NCI-H748 (cell line): ENCODE measurements at regions not wholly inside any gene's neighbourhood (a gene's known extent, or its start where the extent isn't known, plus 50 kb on each side); places are given as distances from the start of the nearest gene placed in this dataset.
"Not testable (repeated sequence)": the region's sequence is repeated elsewhere in the genome, so short reads cannot be mapped to it uniquely, and the experiment has no call there.

Experiments used
- DNase-seq: peaks from one replicate; lab custom pipeline; 2025; ENCODE audit not compliant: unreplicated experiment; lab: John Stamatoyannopoulos, UW

DNA sequence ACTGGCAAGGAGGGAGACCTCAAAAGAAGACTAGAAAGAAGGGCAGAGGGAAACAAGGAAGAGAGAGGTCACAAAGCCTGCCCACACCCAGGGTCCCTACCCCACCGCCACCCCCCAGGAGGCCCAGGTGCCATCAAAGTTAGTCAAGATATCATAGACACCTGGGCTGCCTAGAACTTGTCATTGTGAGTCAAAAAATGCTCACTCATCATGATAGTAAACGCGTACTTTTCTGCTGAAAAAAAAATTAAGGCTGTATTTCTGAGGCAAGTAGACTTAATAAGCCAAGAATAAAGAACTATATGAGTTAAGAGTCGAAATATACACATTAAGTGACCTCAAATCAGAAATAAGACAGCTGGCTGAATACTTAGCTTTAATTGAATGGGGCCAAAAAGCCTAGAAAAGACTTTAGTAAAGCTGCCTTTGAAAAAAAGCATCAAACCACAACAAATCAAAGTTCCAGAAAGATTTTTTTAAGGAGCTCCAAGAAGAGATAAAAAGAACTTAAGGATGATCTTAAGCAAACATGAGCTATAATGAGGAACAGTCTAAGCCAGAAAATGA, 415.5 kb upstream of the PPP2R3A start:
- no peak for DNase-seq

DNA sequence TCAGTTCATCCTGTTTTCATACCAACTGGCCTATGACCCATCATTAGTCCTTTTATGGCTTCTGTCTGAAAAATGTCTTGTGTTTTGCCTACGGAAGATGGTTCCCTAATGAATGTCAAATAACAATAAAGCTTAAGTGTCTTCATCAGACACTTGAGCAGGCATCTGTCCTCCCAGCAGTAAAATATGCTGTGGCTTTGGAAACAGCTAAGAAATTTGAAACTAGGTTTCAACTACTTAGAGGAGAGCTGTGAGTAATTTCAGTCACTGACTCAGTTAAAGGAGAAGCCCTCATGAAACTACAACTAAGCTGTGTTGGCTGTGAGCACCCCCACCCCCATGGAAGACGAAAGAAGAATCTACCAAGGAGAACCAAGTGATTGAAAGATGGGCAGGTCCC, 409.4 kb upstream of the PPP2R3A start:
- DNase-seq: no peak

DNA sequence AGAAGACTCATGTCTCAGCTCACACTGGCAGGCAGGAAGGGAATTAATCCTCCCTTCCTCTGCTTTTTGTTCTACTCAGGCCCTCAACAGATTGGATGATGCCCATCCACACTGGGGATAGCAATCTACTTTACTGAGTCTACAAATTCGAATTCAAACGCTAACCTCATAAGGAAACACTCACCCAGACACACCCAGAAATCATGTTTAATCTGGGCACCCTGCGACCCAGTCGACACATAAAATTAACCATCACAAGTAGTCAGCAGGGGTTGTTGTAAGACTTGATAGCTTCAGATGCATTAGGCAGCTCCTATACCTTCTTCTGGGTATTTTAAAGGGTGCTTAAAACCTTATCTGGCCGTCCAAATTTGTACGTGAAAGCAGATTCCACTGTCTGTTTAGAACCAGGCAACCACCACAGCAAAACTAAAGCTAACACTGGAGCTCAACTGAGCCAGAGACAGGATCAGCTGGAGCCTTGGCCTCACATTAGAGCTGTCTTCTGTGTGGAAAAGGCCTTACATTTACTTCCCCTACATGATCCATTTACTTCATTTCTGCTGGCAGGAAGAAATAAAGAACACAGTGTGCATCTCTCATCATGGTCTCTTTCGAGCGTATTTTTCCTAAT, 407.3 kb upstream of the PPP2R3A start:
- no peak for DNase-seq

DNA sequence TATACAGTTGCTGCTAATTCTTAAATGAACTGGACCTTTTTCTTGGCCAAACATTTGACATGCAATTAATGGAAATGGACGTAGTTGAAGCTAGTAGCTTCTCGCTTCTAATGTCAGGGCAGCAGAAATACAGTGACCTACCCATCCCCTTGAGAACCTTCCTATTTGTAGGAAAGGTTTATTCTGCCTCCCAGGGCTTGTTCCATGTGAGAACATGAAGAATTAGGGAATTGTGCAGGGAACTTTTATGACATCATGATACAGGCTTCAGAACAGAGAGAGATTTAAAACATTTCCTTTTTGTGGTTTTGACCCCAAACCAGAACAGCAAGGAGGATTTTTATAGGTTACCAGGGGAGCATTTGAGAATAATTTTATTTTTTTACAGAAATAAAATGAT, 406.6 kb upstream of the PPP2R3A start:
- DNase-seq: no peak

DNA sequence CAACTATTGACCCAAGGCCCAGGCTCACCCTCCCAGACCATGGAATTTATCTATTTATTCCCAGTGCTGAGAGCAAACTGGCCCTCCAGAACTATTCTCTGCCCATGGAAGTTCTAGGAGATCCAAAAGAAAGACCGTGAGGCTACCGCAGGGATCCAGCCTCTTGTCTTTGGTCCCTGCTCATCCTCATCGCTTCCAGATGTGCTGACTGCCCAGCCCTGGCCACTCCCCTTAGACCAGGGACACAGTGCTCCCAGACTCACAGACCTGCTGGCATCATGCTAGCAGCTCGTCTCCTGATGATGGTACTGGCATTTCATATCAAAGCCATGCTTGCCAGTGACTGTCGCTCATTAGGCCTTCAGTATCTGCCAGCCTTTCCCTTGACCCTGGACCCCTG, 405.7 kb upstream of the PPP2R3A start:
- no peak for DNase-seq

DNA sequence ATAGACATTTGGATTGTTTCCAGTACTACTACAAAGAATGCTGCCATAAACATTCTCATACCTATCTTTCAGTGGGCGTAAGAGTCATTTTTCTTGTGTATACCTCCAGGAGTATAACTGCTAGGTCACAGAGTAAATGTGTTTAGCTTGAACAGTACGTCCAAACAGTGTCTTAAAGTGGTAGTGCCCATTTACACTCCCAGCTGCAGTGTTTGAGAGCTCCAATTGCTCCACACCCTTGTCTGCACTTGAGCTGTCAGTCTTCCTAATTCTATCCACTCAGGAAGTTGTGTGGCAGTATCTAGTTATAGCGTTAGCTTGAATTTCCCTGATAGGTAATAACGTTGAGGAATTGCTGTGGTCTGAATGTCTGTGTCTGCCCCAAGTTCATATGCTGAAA, 404.7 kb upstream of the PPP2R3A start:
- no peak for DNase-seq

DNA sequence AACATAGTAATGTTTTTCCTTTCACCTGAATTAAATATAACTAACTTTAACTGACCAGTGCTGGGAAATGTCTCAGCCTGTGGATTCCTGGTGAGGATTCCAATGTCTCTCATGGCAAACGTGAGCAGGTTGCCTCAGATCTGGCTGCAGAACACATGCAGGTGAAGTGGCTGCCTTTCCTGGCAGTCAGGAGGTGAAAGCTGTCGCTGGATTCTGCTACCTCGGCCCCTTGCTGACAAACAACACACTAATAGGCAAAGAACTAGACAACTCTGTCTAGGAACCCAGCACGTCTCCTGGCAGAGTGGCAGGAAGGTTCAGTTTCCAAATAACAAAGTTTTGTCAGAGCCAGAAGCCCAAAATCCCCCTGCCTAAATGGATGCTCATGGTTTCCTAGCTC, 400.8 kb upstream of the PPP2R3A start:
- DNase-seq: no peak

DNA sequence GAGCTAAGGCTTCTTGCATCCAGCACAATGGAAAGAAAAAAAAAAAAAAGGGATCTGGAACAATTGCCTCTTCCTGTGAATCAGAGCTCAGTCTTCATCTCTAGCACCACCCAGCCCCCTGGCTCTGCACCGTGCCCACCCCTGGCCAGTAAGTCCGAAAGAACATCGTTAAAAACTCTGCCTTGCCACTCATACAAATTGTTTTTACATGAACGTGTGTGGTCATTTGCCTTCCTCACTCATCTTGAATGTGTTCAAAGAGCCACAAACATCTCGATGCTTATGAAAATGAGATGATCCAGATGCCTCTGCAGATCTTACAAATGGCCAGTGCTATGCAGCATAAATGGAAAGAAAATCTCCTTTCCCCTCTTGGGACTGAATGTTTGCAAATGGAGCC, 400.0 kb upstream of the PPP2R3A start:
- DNase-seq: no peak

DNA sequence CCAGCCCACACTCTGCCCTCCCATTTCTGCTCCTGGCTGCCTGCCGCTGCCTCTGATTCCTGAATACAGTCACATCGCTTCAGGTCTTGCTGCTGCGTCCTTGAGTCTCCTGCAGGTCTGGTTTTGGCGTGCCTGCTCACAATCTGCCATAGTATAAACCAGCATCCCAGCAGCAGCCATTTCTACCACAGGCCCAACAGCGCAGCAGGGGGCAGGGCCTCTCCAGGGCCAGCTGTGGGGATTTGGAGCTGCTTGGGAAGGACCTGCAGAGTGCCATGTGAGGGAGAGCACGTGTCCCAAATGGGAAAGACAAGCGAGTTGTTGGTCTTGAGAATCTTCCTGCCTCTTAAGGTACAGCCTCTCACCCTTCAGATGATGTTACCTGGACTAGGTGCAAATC, 398.3 kb upstream of the PPP2R3A start:
- no peak for DNase-seq

DNA sequence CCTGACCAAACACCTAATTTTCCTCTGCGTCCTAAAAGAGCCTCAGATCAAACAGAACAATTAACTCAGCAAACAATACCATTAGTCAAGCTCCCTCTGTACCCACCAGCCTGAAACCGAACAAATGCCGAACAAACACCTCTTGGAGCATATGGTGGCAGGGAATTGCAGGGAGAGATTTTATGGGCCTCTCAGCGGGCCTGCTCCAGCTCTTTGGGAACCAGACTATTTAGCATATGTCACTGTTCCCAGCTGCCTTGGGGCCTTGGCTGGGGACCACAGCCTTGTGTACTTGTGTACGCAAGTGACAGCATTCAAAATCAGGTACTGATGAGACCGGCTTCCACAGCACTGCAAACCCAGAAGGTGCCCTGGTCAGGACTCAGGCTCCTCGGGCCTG, 388.8 kb upstream of the PPP2R3A start:
- DNase-seq: peak; percentile 92

DNA sequence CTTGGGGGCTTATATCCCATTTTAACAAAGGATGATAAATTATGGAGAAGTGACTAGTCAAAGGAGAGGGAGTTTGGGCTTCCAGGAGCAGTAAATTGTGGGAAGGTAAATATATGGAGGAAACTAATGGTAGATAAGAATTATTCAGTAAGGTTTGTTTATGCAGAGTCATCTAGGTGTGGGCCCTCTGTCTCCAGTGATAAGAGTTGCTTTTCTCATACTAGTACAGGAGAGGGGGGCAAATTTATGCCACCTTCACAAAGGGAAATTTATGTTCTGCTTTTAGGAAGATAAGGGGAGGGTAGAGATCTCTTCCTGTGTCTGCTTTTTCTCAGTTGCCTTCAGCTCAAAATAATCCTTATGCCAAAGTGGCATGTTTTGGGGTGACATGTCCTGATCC, 383.7 kb upstream of the PPP2R3A start:
- no peak for DNase-seq

DNA sequence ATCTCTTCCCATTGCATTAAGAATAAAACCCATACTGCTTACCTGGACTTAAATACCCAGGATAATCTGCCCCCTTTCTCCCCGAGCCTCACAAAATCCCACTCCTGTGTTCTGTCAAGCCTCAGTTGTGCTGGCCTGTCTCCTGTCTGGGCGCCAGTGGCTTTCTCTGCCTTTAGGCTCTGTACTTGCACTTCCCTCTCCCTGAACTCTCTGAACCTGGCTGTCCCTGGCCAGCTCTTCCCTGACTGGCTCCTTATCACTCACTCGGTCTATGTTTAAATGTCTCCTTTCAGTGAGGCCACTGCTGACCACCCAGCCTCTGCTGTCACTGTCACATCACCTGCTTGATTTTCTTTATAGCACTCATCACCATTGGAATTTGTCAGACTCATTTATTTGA, 382.7 kb upstream of the PPP2R3A start:
- no peak for DNase-seq

DNA sequence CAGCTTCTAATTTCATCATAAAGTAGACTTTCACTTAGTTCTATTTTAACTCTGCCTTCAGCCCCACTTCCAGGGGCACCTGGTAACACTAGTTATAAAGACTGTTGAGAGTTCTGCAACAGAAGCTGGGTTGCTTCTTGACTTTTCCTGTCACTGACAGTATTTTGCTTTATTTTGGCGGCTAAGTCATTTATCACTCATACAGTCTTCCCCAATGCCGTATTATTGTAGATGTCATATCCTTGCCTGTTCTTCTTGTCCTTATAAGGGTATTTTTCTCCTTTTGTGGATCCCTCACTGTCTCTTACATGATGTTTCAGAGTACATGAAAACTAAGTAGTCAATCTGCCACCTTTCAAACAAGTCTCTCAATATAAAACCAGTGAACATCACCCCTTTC, 369.0 kb upstream of the PPP2R3A start:
- DNase-seq: no peak

DNA sequence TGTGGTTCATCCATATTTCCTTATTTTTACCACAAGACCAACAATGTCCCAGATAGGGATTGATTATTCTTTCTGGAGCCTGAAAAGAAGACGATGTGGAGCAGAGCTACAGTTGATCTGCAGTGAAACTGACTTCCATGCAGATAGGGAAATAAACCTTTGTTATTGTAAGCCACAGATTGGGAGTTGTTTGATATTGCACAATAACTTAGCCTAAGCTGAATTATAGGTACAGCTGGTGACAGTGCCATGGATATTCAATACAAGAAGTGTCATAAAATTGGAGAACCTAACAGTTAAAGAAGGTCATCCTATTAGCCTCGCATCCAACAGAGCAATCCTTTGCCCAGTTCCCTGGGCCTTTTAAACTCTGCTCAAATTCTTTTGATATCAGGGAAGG, 367.7 kb upstream of the PPP2R3A start:
- DNase-seq: no peak

DNA sequence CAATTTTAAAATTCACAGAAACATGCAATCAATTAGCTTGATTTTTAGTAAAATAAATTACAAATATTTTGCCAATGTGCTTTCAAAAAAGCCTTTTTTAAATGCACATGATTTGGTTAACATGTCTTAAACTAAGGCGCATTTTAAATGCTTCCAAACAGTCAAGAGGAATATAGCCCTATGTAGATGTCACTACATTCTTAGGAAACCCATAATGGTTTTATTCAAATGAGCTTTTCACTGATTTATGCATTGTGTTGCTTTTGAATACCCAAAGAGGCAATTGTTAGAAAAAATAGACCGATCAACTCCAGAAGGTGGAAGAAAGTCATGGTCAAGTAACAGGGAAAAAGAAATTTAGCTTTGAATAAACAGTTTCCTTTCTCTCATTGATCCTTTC, 366.9 kb upstream of the PPP2R3A start:
- no peak for DNase-seq

DNA sequence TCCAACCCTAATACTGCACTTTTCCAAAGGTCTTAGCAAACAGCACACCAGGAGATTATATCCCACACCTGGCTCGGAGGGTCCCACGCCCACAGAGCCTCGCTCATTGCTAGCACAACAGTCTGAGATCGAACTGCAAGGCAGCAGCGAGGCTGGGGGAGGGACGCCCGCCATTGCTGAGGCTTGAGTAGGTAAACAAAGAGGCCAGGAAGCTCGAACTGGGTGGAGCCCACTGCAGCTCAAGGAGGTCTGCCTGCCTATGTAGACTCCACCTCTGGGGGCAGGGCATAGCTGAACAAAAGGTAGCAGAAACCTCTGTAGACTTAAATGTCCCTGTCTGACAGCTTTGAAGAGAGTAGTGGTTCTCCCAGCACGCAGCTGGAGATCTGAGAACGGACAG, 361.0 kb upstream of the PPP2R3A start:
- DNase-seq: not testable (repeated sequence)

DNA sequence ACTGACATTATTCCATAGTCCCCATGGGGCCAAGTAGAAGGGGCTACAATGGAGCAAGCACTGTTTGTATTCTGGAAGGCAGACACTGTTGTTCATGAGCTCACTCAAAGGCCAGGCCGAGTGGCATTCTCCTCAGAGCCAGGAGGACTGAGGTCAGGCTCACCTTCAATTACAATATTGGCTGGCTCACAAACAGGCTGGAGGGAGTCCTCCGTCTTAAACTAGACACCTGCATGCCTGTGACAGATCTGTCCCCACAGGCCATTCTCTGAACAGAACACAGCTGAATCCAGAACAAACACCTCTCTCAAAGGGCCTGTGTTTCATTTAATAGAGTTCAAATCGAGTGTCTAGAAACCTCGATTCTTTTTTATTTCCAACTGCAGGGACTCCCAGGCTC, 347.4 kb upstream of the PPP2R3A start:
- DNase-seq: no peak

DNA sequence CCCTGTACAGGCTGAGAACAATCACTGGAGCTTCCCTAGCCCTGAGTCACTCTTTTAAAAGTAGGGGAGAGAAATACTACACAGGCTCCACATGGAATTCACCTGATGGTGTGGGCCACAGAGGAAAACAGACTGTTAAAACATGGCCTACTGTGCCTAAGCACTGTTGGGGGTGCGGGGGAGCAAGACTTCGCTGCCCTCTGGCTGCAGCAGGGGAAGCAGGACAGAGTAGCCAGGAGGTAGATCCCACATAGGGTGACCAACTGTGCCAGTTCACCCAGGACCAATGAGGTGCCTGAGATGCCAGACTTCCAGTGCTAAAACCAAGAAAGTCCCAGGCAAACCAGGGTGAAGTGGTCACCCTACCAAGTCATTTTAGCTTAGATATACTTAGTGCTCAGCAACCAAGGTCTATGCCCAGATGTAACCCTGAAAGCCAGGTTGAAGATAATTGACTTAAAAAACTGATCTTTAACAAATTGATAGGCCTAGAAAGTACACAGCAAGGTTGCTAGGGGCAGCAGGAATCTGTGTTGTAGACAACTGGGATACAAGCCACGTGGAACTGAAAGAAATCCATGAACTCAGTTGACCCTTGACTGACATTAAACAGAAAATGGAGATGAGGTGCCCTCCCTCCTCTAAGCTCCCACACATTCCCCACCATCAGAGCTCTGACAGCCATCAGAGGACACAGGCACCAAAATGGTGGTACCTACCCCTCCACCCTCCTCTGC, 344.2 kb upstream of the PPP2R3A start:
- DNase-seq: peak; percentile 3

DNA sequence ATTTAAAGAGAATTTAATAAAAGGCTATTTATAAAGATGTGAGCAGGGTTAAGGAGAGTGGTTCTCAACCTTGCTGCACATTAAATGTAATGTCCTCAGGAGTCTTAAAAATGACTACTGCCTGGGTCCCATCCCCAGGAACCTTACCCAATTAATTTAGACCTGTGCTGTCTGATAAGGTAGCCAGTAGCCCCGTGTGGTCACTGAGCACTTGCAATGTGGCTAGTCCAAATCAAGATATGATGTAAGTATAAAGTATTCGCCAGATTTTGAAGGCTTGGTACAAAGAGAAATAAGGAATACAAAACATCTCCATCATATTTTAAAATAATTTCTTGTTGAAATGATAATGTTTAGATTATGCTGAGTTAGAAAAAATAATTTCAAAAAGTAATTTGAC, 343.3 kb upstream of the PPP2R3A start:
- no peak for DNase-seq

DNA sequence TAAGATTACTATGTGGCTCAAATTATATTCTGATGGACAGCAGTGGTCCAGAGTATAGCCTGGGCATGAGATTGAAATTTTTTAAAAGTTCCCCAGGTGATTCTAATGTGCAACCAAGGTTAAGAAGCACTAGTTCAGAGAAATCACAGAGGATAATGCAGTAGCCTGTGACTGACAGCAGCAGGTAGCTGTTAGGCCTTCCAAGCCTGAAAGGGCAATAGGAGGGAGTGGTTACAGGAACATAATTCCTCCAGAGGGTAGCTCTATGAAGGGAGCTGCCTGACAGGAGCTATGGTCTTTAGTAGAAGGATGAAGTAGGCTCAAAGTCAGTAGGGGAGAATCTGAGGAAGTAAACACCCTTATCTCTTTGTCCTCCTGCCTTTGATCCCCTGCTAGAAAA, 342.9 kb upstream of the PPP2R3A start:
- DNase-seq: no peak

DNA sequence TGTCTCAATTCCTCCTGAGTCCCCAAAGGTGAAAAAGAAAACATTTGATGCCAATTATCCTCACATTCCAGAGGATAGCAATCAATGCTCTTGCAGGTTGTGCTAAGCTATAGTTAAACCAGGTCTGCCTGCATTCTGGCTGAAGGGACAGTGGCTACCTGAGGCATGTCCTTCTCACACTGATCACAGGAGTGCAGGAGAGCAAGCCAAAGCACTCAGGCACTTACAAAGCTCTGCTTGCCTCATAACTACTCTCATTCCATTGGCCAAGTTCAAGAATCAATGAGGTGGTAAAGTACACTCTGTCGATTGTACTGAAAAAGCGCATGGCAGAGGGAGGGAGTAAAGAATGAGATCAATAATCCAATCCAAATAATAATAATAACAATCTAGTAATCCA, 342.0 kb upstream of the PPP2R3A start:
- DNase-seq: no peak

DNA sequence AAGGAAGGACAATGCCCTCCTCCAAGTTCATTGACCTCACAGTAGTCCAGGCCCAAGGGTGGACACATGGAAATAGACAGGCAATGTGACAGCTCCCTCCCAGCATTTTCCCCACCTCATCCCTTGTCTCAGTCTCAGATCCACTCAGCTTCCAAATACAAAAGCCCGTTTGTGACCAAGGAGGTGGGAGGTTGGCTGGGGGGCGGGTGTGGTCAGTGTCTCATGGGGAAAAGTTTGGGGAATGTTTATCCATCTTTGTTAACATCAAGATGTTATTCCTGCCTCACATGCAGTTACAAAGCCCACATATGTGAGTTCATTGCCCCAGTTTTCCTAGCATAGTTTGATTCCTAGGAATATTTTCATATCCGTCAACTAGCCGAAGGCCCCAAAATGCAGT, 338.5 kb upstream of the PPP2R3A start:
- DNase-seq: no peak
